GM19351 (cell line): ENCODE measurements at regions not wholly inside any gene's neighbourhood (a gene's known extent, or its start where the extent isn't known, plus 50 kb on each side); places are given as distances from the start of the nearest gene placed in this dataset.
"Not testable (repeated sequence)": the region's sequence is repeated elsewhere in the genome, so short reads cannot be mapped to it uniquely, and the experiment has no call there.

Source experiments
- ATAC-seq: cut with Tn5 transposase; IDR thresholded peaks from one replicate; pipeline ENCODE4 v1.9.1; 2021; ENCODE audit warnings: mild to moderate bottlenecking, moderate library complexity; ENCODE audit not compliant: unreplicated experiment

- ATAC-seq = no peak
Observed at GRCh38 chr6:103820148-103820547, 1039.6 kb downstream of the HACE1 start.

GRCh38 chr6:103819509-103819908, 1040.2 kb downstream of the HACE1 start:
- ATAC-seq = no peak

- no peak for ATAC-seq
Observed at GRCh38 chr6:103812970-103813369, 1046.7 kb downstream of the HACE1 start.

GRCh38 chr6:103801901-103802479, 1057.7 kb downstream of the HACE1 start:
- not testable (repeated sequence) for ATAC-seq

- ATAC-seq = no peak
Observed at GRCh38 chr6:103799971-103800670, 1059.6 kb downstream of the HACE1 start.

- no peak for ATAC-seq
Observed at GRCh38 chr6:103798166-103798565, 1061.6 kb downstream of the HACE1 start.

- ATAC-seq = no peak
Observed at GRCh38 chr6:103797738-103798137, 1062.0 kb downstream of the HACE1 start.

- ATAC-seq = no peak
Observed at GRCh38 chr6:103791458-103791857, 1068.3 kb downstream of the HACE1 start.

- ATAC-seq = no peak
Observed at GRCh38 chr6:103784117-103784516, 1075.6 kb downstream of the HACE1 start.

- ATAC-seq = no peak
Observed at GRCh38 chr6:103783329-103783728, 1076.4 kb downstream of the HACE1 start.

- no peak for ATAC-seq
Observed at GRCh38 chr6:103769431-103769830, 1090.3 kb downstream of the HACE1 start.

- ATAC-seq = no peak
Observed at GRCh38 chr6:103750603-103751002, 1109.1 kb downstream of the HACE1 start.

GRCh38 chr6:103734016-103734415, 1125.7 kb downstream of the HACE1 start:
- no peak for ATAC-seq

GRCh38 chr6:103729658-103730057, 1130.1 kb downstream of the HACE1 start:
- ATAC-seq = no peak

GRCh38 chr6:103723438-103724322, 1136.0 kb downstream of the HACE1 start:
- peak; percentile 75 for ATAC-seq

- ATAC-seq = no peak
Observed at GRCh38 chr6:103722683-103723082, 1137.0 kb downstream of the HACE1 start.

GRCh38 chr6:103721923-103722322, 1137.8 kb downstream of the HACE1 start:
- ATAC-seq = no peak

GRCh38 chr6:103720393-103720792, 1139.3 kb downstream of the HACE1 start:
- ATAC-seq = no peak

GRCh38 chr6:103719545-103719944, 1140.2 kb downstream of the HACE1 start:
- ATAC-seq = no peak

GRCh38 chr6:103715269-103715668, 1144.5 kb downstream of the HACE1 start:
- no peak for ATAC-seq

- not testable (repeated sequence) for ATAC-seq
Observed at GRCh38 chr6:103709236-103709635, 1150.5 kb downstream of the HACE1 start.
